ENCODE measurements at regions not wholly inside any gene's neighbourhood (a gene's known extent, or its start where the extent isn't known, plus 50 kb on each side); places are given as distances from the start of the nearest gene placed in this dataset.
"Not testable (repeated sequence)": the region's sequence is repeated elsewhere in the genome, so short reads cannot be mapped to it uniquely, and the experiment has no call there.

DNA sequence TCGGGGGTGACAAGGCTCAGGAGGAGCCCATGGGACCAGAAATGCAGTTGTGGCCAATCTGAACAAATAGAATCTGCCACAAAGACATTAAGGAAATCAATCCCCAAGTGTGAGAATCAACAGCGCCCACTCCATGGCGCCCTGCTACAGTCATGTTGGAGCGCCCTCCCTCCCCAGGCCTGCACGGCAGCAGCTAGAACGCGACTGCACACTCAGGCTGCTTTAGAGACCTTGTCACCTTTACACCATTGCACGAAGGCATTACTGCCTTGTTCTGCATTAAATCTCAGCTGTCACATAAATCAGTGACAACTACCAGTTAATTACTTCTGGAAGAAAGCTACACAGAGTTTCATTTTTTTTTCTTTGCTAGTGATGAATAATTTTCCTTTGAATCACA is 98.7 kb upstream of the SPIN1 start:
- Histone ChIP-seq H3K4me3 (no peak overlapping the region), H3K27ac (no peak overlapping the region)

DNA sequence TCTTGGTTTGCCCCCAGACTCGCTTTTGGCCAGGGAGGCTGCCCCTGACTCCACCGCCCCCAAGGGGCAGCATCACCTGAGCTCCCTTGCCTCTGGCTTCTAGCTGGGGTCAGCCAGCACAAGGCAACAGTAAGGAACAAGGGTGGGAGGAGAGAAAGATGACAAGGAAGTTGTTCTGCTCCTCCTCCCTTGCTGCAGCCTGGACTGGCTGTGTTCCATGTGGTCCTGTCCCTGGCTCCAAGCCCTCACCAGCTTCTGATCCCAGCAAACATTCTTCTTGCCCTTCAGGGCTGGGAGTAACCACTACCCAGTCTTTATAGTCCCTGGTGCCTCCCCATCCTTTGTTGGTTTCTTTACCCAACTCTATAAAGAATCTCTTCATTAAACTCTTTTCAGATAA is 100.3 kb upstream of the SPIN1 start:
- Histone ChIP-seq H3K4me3 (no peak overlapping the region), H3K27ac (no peak overlapping the region)

DNA sequence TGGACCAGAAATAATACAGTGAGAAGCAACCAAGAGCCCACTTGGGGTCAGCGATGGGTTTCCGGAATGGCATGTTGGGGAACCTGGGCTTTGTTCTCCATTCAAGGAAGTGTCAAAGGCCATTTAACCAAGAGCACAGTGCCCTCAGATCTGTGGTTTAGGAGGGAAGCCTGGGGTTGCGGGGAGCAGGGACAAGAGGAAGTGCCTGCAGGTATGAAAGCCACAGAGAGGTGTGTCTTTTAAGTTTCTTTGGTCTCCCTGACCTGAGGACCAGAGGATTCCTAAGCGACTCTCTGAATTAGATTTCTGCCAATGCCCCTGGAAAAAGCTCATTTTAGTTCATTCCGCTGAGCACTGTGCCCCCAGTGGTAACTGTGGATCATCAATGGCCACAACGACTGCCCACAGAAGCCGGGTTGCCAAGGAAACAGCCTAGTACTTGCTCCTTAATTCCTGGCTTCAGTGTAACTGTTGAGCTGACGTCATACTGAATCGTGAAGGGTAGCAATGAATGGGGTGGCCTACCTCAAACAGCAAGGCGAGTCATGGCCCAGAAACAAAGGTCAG is 107.3 kb upstream of the SPIN1 start:
- Histone ChIP-seq H3K27ac (no peak overlapping the region), H3K4me3 (no peak overlapping the region)

DNA sequence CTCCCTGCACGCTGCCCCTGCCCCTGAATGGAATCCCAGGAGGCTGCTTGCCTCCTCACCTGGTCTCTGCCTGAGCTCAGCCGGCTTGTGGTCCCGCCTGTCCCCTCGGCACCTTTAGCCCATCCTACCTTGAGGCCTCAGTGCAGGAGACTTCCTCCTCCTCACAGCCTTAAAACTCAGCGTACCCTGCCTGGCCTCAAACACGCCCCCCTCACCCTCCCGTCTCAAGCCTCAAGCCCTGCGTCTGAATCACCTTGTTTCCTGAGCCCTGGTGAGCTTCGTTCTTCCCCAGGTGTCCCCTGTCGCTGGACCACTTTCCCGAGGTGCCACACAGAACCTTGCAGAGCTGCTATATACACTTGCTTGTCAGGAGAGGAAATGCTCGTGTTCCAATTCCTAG is 110.2 kb upstream of the SPIN1 start:
- Histone ChIP-seq H3K4me3 (no peak overlapping the region), H3K27ac (no peak overlapping the region)

DNA sequence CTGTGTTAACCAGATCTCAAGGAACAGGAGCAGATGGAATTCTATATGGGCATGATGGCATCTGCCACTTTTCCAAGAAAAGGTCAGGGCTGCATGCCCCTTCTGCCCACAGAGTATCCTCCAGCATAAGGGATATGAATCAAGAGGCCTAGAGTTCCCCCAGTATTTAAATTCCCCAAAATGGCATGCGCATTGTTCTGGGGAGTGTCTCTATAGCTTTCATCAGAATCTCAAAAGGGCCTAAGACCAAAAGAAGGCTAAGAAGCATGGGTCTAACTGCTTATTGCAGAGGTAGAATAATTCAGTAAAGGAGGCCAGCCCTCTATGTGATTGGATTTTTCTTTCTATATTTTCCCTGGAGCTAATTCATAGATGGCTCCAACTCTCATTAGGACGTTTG is 114.2 kb upstream of the SPIN1 start:
- Histone ChIP-seq H3K4me3 (no peak overlapping the region), H3K27ac (no peak overlapping the region)

DNA sequence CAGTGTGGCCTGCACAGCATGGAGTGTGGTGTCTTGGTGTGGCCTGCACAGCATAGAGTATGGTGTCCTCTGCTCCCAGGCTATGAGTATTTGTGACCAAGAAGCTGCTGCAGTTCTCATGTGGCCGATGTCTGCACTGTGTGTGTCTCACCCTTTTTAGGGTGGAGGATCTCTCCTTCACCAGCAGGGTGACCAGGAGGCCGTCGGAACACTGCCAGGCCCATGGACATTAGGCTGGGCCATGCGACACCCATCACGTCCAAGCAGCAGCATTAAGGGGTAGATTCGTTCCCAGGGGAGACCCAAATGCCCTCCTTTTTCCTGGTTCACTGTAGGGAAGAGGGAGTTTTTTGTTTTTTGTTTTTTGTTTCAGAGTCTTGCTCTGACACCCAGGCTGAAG is 115.3 kb upstream of the SPIN1 start:
- Histone ChIP-seq H3K4me3 (no peak overlapping the region), H3K27ac (no peak overlapping the region)

DNA sequence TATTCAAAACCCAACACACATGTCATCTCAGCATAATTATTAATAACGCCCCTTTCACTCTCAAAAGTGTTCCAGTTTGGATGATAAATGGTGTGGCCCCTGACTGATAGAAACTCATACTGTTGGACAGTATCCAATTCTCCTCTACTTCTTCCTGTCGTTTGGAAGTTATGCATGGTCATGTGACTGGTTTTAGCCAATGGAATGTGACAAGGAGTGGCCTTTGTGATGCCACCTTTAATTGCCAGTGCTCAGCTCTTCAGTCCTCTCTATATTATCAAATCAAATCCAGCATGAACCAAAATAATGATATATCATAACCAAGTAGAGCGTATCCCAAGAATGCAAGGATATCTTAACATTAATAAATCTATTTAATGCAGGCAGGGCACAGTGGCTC is 117.8 kb upstream of the SPIN1 start:
- no peak overlapping the region for H3K4me3 ChIP-seq
- H3K27ac ChIP-seq = no peak overlapping the region

DNA sequence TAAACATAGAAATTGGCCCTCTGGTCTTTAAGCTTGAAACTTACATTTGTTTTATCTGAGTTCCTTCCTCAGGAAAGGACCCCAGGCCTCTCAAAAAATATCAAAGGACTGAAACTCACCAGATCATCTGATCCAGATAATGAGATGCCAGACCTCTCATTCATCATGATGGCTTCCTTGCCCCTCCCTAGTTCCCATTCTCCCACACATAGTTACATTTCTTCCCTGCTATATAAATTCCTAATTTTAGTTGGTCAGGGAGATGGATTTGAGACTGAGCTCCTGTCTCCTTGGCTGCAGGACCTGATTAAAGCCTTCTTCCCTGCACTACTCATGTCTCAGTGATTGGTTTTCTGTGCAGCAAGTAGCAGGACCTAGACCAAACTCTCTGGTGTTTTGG is 119.4 kb upstream of the SPIN1 start:
- H3K4me3 ChIP-seq = no peak overlapping the region
- no peak overlapping the region for H3K27ac ChIP-seq

DNA sequence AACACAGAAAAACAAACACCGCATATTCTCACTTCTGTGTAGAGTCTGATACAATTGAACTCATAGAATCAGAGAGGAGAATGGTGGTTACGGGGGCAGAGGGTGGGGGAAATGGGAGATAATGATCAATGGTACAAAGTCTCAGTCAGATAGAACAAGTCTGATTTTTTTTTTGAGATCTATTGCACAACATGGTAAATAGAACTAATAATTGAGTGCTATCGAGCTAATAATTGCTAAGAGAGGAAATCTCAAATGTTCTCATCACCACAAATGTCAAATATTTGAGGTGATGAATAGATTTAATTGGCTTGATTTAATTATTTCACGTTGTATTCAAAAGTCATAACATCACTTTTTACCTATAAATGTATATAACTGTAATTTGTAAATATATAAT is 121.0 kb upstream of the SPIN1 start:
- no peak overlapping the region for H3K4me3 ChIP-seq
- H3K27ac ChIP-seq = no peak overlapping the region

DNA sequence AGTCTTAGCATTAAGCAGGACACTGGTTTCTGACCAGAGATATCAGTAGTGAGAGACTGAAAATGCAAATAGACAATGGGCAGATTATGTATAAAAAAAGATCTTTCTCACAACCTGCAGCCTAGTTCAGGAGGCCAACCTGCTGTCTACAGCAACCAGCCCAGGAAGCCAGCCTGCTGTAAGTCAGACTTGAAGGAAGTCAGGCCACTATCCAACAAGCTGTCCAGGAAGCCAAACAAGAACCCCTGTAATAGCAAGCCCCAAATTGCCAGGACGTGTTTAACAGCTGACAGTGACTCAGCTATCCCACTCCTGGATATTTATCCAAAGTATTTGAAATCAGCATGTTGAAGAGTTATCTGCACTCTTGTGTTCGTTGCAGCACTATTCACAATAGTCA is 121.8 kb upstream of the SPIN1 start:
- H3K27ac ChIP-seq = no peak overlapping the region
- no peak overlapping the region for H3K4me3 ChIP-seq

DNA sequence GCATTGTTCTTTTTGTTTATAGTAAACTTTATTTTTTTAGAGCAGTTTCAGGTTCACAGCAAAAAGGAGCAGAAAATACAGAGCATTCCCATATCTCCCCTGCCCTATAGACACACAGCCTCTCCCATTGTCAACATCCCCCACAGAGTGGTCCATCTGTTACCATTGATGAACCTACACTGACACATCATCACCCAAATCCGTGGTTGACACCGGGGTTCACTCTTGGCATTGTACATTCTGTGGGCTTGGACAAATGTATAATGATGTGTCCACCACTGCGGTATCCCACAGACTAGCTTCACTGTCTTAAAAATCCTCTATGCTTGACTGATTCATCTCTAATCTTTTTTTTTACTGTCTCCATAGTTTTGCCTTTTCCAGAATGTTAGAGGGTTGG is 120.7 kb upstream of the SPATA31C2 start:
- Histone ChIP-seq H3K4me3 (no peak overlapping the region), H3K27ac (peak overlapping the region in 6 of 21 experiments; percentile 24 to 75 (median 40))

DNA sequence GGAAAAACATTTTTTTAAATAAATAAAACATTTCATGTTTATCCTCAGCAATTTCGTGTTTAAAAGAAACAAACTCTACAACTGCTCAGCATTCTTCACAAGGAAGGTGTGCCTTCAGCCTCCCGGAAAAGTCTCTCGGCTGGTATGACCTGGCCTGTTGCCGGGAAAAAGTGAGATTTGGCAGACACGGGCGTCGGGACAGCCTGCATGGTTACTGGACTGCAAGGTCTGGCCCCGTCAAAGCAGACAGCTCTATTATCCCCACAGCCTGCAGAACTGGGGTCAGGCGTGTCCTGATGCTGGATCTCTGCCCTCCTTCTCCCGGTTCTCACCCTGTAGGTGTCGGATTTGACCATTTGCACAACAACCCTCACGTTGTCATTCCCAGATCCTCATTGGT is 120.3 kb upstream of the SPATA31C2 start:
- Histone ChIP-seq H3K27ac (peak overlapping the region in 8 of 21 experiments; percentile 13 to 75 (median 40)), H3K4me3 (no peak overlapping the region)

DNA sequence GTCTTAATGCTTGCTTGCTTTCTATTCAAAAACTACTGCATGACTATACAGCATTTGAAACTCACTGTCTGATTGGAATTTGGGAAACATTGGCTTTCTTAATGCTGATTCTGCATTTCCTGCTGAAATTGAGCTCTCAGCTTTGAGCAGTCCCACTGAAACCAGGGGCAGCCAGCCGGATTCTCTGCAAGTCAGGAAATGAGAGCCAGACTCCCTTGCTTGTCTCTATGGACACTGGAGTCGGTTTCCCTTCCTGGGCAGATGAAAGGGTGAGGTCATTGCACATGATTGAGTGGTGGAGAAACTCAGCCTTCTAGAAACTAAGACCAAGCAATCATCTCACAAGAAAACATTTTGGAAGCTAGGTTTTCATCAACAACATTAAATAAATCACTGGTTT is 119.7 kb upstream of the SPATA31C2 start:
- H3K27ac ChIP-seq = peak overlapping the region in 7 of 21 experiments; percentile 20 to 68 (median 43)

DNA sequence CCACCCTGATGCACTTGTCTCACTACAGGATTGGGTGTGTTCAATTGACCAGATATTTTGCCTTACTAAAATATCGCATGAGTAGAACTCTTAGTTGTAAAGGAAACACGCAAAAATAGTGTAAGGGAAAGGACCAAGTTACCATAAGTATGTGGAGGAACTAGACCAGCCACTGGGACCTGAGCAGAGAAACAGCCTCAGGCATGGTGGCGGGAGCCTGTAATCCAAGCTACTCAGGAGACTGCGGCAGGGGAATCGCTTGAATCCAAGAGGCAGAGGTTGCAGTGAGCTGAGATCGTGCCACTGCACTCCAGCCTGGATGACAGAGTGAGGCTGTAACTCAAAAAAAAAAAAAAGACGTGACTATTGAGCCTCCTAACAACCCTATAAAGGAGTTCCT is 117.9 kb upstream of the SPATA31C2 start:
- H3K27ac ChIP-seq = no peak overlapping the region
- H3K4me3 ChIP-seq = no peak overlapping the region

More for the DNA sequence above, 119.7 kb upstream of the SPATA31C2 start:
- no peak overlapping the region for H3K4me3 ChIP-seq

DNA sequence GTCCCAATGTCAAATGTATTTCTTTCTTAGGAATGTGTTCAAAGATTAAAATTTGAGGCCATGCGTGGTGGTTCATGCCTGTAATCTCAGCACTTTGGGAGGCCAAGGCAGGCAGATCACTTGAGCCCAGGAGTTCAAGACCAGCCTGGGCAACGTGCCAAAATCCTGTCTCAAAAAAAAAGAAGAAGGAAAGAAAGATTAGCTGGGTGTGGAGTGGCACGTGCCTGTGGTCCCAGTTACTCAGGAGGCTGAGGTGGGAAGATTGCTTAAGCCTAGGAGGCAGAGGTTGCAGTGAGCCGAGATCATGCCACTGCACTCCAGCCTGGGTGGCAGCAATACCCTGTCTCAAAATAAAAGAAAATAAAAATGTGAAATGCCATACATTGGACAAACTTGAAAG is 117.5 kb upstream of the SPATA31C2 start:
- H3K27ac ChIP-seq, H3K4me3 ChIP-seq: not testable (repeated sequence)

DNA sequence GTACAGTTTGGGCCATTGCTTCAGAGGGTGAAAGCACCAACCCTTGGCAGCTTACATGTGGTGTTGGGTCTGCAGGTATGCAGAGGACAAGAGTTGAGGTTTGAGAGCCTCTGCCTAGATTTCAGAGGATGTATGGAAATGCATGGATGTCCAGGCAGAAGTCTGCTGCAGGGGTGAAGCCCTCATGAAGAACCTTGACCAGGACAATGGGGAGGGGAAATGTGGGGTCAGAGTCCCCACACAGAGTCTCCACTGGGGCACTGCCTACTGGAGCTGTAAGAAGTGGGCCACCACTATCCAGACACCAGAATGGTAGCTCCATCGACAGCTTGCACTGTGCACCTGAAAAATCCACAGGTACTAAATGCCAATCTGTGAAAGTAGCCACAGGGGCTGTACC is 113.6 kb upstream of the SPATA31C2 start:
- no peak overlapping the region for H3K4me3 ChIP-seq
- H3K27ac ChIP-seq = no peak overlapping the region

DNA sequence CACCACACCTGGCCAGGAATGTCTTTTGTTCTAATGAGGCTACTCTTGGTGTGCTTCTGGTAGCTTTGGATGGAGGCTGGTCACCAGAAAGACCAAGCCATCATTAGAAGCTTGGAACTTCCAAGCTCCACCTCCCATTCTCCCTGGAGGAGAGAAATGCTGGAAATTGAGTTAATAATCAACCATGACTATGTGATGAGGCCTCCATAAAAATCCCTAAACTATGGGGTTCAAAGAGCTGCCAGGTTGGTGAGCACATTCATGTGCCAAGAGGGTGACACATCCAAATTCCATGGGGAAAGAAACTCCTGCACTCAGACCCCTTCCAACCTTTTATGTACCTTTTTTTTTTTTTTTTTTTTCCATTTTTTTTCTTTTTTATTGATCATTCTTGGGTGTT is 105.5 kb upstream of the SPATA31C2 start:
- Histone ChIP-seq H3K4me3 (no peak overlapping the region), H3K27ac (no peak overlapping the region)

DNA sequence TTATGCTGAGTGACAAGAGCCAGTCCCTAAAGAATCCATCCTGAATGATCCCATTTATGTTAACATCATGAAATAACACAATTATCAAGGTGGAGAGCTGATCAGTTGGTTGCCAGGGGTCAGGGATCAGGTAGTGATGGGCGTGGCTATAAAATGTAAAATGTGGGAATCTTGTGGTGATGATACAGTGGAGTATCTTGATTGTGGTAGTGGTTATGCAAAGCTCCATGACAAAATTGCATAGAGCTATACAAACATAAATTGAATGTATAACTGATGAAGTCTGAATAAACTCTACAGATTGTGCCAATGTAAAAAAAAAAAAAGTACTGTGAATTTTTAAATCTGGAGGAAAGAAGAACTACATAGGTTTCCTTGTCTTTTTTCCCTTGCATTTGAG is 104.6 kb upstream of the SPATA31C2 start:
- Histone ChIP-seq H3K27ac (no peak overlapping the region), H3K4me3 (no peak overlapping the region)

DNA sequence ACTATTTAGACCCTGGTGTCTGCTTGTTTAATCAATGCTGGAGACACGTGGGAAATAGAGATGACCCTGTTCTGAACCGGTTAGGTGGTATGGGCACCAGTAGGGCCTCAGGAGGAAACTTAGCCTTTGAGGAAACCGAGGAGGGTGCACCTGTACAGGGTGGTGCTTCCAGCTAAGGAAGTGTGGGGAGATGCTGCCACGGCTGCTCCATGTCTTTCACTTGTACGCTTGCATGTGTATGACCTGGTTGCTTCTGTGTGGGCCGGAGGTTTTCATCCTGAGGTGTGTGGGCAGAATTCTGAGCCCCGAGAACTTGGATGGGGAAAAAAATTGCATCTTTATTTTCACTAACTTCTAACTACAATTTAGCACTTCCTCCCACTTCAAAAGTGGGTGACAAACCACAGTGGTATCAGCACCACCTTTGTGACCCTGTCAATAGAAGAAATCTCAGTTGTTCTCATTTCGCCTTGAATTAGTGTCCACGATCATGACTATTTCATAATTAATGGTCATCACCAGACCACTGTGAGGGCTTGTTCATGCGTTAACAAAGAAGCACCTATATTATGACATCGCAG is 99.8 kb upstream of the SPATA31C2 start:
- H3K4me3 ChIP-seq = no peak overlapping the region
- no peak overlapping the region for H3K27ac ChIP-seq

DNA sequence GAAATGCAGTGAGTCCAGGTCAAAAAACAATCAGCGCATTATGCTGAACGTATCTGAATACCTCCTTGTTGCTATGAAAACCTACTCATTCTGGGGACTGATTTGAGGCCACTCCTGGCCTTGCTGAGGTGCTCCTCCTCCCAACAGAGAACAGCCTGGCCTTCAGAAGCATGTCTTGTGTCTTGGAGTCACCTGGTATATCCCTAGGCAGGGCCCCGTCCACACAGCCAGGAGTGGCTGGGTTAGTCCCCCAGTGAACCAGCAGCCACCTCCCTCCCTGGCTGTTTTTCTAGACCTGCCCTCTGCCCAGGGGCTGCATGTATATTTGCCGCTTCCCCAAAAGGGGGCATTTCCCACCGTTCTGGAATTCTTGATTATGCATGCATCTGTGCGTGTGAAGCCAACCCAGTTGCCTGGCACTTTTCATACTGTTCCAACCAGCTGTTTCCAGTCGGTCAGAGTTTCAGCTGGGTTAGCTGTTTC is 99.2 kb upstream of the SPATA31C2 start:
- H3K4me3 ChIP-seq = no peak overlapping the region
- no peak overlapping the region for H3K27ac ChIP-seq

DNA sequence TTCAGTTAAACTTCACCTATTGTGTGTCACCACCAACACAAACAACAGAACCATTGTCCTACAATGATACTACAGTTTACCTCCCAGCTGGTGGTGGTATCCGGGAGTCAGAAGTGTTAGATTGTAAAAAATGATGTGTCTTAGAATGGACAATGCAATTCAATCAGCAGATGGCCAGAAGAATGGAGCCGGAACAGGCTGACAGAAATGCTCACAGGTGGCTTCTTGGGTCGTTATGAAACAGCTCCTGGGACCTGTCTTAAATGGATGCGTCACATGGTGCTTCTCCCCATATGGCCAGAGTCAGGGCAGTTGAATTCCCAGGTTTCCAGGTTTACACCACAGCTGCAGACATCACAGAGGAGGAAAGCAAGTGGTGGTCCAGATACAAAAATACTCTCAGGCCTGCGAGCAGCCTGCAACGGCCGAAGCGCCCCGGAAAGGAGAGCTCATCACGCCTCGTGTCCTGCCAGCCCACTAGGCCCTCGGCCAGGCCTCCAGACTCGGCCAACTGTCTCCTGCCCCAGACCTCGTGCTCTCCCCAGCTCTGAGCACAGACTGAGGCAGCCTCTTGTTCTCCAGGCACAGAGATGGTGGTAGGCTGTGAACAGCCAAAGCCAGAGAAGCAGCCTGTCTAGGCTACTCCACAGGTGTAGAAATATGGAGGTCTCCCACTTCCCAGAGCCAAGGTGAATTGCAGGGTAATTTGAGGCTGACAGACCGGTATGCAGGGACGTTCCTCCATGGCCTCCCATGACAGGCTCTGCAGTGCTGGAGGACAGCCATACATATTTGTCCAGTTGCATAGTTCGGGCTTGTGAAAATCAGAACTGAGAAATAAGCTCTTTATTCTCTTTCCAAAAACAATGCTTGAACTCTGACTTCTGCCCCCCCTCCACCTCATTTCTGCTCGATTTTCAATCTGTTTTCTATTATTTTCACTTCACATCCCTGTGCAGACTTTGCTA is 98.5 kb upstream of the SPATA31C2 start:
- no peak overlapping the region for H3K27ac ChIP-seq

More for the DNA sequence above, 98.5 kb upstream of the SPATA31C2 start:
- no peak overlapping the region for H3K4me3 ChIP-seq

All from skin epidermis (tissue), 12 donors.